Activated CD8-positive, alpha-beta T cell treated with anti-CD3 and anti-CD28 coated beads for 36 hours (primary cell): ENCODE measurements at regions not wholly inside any gene's neighbourhood (a gene's known extent, or its start where the extent isn't known, plus 50 kb on each side); places are given as distances from the start of the nearest gene placed in this dataset.

Experiments
- ATAC-seq: fragments of 200-7000 bp; cut with Tn5 transposase; one replicate; pipeline ENCODE4 v1.10.0; 2021; ENCODE audit warnings: mild to moderate bottlenecking, moderate library complexity
- CTCF ChIA-PET: fragments of 350-600 bp; sonication (Branson Sonifier 250); formaldehyde crosslinking; loops from one replicate; lab custom pipeline; 2021; ENCODE audit warnings: antibody characterized with exemption; lab: Charles Lee
- POLR2A ChIA-PET: fragments of 350-600 bp; sonication (Branson Sonifier 250); formaldehyde crosslinking; loops from one replicate; lab custom pipeline; 2021; ENCODE audit warnings: antibody characterized with exemption; lab: Charles Lee
- DNase-seq: peaks from one replicate; pipeline ENCODE4 v3.0.0-alpha.2; 2020
- H3K27ac Mint-ChIP-seq: one replicate; pipeline ENCODE4 v1.8.0; 2021; ENCODE audit warnings: mild to moderate bottlenecking, mixed read lengths
- H3K27me3 Mint-ChIP-seq: one replicate; pipeline ENCODE4 v1.8.0; 2021; ENCODE audit warnings: mixed read lengths
- H3K36me3 Mint-ChIP-seq: one replicate; pipeline ENCODE4 v1.8.0; 2021; ENCODE audit warnings: low read depth, mixed read lengths
- H3K4me1 Mint-ChIP-seq: one replicate; pipeline ENCODE4 v1.8.0; 2021; ENCODE audit warnings: low read depth, mixed read lengths
- H3K4me3 Mint-ChIP-seq: one replicate; pipeline ENCODE4 v1.8.0; 2021; ENCODE audit warnings: mild to moderate bottlenecking, moderate library complexity, mixed read lengths
- H3K9me3 Mint-ChIP-seq: one replicate; pipeline ENCODE4 v1.8.0; 2021; ENCODE audit warnings: mixed read lengths
- intact Hi-C: fragments of 100-400 bp; cut with micrococcal nuclease; formaldehyde crosslinking; loops from one replicate; pipeline ENCODE4 v1.10.0; 2022
- TF ChIP-seq, protein P1 (sequence below): fragments of 200-600 bp; IDR thresholded peaks from one replicate; pipeline ENCODE4 v1.8.0; 2022; ENCODE audit warnings: antibody characterized with exemption, mild to moderate bottlenecking

DNA sequence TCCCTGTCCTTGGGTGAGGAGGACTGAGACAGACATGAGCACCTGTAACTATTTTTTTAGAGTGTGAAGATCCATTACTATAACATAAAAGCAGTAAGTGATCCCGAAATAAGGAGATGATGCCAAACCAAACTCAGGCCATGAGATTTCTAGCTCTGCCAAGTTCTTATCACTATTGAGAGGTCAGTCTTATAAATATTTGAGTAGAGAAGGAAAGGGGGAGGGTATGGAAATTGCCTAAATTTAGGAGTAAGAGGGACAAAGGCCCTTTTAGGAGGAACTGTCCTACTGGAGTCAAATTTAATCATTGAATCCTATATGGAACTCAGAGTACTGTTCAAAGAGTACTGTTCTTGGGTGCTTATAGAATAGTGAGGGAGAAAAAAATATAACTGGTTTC, 326.9 kb upstream of the NAALADL2 start:
- Mint-ChIP-seq H3K27ac (no peak overlapping the region), H3K36me3 (no peaks in the 10 kb centered on the region), H3K9me3 (peaks cover 1% of the 10 kb centered on the region), H3K27me3 (no peaks in the 10 kb centered on the region), H3K4me1 (no peaks in the 10 kb centered on the region), H3K4me3 (no peak overlapping the region)
- no peak for ATAC-seq
- DNase-seq = no peak
- intact Hi-C loops = no loop called here
- ChIA-PET POLR2A (no interaction called here), CTCF (no interaction called here)
- TF ChIP-seq, protein P1, sequence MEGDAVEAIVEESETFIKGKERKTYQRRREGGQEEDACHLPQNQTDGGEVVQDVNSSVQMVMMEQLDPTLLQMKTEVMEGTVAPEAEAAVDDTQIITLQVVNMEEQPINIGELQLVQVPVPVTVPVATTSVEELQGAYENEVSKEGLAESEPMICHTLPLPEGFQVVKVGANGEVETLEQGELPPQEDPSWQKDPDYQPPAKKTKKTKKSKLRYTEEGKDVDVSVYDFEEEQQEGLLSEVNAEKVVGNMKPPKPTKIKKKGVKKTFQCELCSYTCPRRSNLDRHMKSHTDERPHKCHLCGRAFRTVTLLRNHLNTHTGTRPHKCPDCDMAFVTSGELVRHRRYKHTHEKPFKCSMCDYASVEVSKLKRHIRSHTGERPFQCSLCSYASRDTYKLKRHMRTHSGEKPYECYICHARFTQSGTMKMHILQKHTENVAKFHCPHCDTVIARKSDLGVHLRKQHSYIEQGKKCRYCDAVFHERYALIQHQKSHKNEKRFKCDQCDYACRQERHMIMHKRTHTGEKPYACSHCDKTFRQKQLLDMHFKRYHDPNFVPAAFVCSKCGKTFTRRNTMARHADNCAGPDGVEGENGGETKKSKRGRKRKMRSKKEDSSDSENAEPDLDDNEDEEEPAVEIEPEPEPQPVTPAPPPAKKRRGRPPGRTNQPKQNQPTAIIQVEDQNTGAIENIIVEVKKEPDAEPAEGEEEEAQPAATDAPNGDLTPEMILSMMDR = no peak

DNA sequence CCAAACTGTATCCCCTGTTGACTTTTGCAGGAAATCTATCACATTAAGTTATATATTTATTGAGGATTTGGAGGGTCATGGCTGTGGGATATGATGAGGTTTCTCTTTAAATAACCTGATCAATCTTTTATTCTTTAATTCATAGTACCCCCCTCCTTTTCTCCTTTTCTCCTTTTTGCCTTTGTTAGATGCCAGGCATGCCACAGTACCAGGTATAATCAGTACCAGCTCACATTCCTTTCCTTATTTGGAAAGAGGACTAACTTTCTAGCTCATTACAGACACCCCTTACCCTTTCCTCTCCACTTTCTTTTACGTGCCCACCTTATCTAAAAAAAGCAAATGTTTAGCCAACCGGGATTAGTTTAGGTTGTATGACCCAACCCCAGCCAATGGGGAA, 326.4 kb upstream of the NAALADL2 start:
- peaks cover 1% of the 10 kb centered on the region for H3K9me3 Mint-ChIP-seq

DNA sequence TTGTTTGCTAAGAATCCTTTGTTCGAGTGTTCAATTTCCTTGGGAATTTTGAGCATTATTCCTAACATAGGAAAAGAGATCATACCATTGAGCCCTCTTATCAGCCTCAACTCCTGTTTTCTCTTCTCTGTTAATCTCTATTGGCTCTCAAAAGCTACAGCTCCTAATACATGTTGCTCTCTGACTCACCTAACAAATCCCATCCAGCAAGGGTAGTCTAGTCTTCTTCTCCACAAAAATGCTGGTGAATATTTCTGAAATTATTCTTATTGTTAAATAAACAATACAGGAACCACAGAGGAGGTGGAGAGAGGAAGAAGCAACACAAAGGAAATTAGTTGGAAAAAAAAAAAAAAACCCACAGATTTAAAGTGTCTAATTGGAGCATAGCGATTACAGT, 325.8 kb upstream of the NAALADL2 start:
- POLR2A ChIA-PET = no interaction called here
- peaks cover 1% of the 10 kb centered on the region for H3K9me3 Mint-ChIP-seq
- H3K4me1 Mint-ChIP-seq = no peaks in the 10 kb centered on the region

More for the DNA sequence above, 326.4 kb upstream of the NAALADL2 start:
- TF ChIP-seq, protein P1 = no peak
- Mint-ChIP-seq H3K4me1 (no peaks in the 10 kb centered on the region), H3K36me3 (no peaks in the 10 kb centered on the region), H3K4me3 (no peak overlapping the region), H3K27ac (no peak overlapping the region), H3K27me3 (no peaks in the 10 kb centered on the region)
- CTCF ChIA-PET = no interaction called here
- intact Hi-C loops = no loop called here
- no peak for ATAC-seq
- POLR2A ChIA-PET = no interaction called here
- no peak for DNase-seq

DNA sequence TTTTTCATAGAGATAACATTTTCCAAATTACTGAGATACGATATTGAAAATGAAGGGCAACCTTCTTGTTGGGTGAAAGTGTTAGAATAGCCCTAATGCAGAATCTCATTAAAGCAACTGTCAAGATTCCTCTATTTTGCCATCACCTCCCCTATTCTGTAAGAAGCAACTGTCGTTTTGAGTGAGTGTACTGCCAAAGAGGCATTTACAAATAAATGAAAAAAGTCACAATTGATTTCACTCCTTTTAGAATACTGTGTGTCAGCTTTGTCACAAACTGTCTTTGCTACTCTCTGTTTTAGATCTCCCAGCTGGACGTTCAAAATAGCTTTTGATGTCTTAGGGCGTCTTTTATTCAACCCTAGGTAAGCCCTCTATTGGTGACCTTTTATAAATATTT, 322.8 kb upstream of the NAALADL2 start:
- ATAC-seq = no peak
- Mint-ChIP-seq H3K27me3 (no peaks in the 10 kb centered on the region), H3K27ac (no peak overlapping the region), H3K4me1 (no peaks in the 10 kb centered on the region), H3K4me3 (no peak overlapping the region), H3K36me3 (no peaks in the 10 kb centered on the region), H3K9me3 (no peaks in the 10 kb centered on the region)
- TF ChIP-seq, protein P1 = no peak
- ChIA-PET POLR2A (no interaction called here), CTCF (no interaction called here)
- intact Hi-C loops = no loop called here
- no peak for DNase-seq

More for the DNA sequence above, 325.8 kb upstream of the NAALADL2 start:
- no peak overlapping the region for H3K4me3 Mint-ChIP-seq
- no peaks in the 10 kb centered on the region for H3K36me3 Mint-ChIP-seq
- ATAC-seq (no peak), DNase-seq (no peak)
- CTCF ChIA-PET = no interaction called here
- intact Hi-C loops = no loop called here
- H3K27ac Mint-ChIP-seq = no peak overlapping the region
- TF ChIP-seq, protein P1 = no peak
- H3K27me3 Mint-ChIP-seq = no peaks in the 10 kb centered on the region

DNA sequence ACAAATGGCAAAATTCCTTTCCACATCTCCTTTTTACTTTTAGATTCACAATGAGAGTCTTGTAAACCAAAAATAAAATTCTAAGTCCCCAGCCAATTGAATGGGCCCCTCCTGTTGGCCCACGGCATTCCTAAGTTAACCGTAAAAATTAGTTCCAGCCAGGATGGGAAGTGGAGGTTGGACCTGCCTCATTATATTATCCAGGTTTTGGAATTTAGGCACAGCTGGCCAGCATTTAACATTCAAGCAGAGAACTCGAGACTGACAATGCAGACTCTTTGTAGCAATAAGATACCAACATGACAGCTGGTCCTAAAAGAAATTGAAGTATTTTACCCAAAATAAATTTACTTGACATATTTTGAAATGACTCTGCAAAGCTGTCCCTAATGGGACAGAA, 321.0 kb upstream of the NAALADL2 start:
- ChIA-PET CTCF (no interaction called here), POLR2A (no interaction called here)
- Mint-ChIP-seq H3K4me3 (no peak overlapping the region), H3K9me3 (no peaks in the 10 kb centered on the region), H3K36me3 (no peaks in the 10 kb centered on the region), H3K27me3 (no peaks in the 10 kb centered on the region), H3K27ac (no peak overlapping the region), H3K4me1 (no peaks in the 10 kb centered on the region)
- DNase-seq = no peak
- intact Hi-C loops = no loop called here
- ATAC-seq = no peak
- TF ChIP-seq, protein P1 = no peak
